ENCODE measurements at regions not wholly inside any gene's neighbourhood (a gene's known extent, or its start where the extent isn't known, plus 50 kb on each side); places are given as distances from the start of the nearest gene placed in this dataset.

DNA sequence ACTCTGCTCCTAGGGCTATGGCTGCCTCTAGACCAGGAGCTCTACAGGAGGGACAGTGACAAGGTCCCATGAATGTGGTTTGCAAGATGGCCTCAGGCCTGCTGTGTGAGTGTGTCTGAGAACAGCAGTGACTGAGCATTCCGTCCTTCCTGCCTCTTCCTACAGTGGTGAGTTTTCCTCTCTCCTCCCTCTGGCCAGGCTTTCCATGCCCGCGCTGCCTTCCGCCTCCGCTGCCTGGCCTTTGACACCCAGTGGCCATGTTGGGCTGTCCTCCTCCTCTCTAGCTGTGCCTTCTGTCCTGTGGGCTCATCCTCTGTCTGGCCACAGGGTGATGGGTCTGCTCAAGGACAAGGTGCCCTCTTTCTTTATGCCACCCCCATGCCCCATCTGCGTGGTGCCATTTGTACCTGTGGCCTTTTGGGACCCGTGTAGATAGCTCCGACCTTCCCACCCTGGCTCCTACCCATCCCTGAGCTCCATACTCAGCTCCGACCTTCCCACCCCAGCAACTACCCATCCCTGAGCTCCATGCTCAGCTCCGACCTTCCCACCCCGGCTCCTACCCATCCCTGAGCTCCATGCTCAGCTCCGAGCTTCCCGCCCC lies 970.4 kb downstream of the BRD1 start:
- no peak overlapping the region for H3K4me3 ChIP-seq (ENCODE audit: low read length)
- TF ChIP-seq, protein P1, sequence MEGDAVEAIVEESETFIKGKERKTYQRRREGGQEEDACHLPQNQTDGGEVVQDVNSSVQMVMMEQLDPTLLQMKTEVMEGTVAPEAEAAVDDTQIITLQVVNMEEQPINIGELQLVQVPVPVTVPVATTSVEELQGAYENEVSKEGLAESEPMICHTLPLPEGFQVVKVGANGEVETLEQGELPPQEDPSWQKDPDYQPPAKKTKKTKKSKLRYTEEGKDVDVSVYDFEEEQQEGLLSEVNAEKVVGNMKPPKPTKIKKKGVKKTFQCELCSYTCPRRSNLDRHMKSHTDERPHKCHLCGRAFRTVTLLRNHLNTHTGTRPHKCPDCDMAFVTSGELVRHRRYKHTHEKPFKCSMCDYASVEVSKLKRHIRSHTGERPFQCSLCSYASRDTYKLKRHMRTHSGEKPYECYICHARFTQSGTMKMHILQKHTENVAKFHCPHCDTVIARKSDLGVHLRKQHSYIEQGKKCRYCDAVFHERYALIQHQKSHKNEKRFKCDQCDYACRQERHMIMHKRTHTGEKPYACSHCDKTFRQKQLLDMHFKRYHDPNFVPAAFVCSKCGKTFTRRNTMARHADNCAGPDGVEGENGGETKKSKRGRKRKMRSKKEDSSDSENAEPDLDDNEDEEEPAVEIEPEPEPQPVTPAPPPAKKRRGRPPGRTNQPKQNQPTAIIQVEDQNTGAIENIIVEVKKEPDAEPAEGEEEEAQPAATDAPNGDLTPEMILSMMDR (IDR thresholded peaks at IDR 0.05; ENCODE audit: insufficient read depth, low read depth, low read length, missing control alignments): no peak
- no peak for DNase-seq (ENCODE audit: low read depth)

DNA sequence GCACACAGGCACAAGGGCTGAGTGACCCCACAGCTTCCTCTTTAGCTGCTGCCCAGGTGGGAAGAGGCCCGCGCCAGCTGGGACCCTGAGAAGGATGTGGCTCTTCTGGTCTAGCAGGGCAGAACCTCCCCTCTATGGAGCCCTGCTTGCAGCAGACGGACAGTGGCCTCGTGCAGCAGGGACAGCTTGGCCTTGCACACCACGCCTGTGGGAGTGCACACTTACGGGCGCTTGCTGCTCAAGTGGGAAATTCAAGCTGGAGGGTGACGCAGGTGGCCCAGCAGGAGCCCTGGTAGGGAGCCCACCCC lies 971.4 kb downstream of the BRD1 start:
- DNase-seq (ENCODE audit: low read depth): no peak
- TF ChIP-seq, protein P1 (IDR thresholded peaks at IDR 0.05; ENCODE audit: insufficient read depth, low read depth, low read length, missing control alignments): no peak
- H3K4me3 ChIP-seq (ENCODE audit: low read length): no peak overlapping the region

DNA sequence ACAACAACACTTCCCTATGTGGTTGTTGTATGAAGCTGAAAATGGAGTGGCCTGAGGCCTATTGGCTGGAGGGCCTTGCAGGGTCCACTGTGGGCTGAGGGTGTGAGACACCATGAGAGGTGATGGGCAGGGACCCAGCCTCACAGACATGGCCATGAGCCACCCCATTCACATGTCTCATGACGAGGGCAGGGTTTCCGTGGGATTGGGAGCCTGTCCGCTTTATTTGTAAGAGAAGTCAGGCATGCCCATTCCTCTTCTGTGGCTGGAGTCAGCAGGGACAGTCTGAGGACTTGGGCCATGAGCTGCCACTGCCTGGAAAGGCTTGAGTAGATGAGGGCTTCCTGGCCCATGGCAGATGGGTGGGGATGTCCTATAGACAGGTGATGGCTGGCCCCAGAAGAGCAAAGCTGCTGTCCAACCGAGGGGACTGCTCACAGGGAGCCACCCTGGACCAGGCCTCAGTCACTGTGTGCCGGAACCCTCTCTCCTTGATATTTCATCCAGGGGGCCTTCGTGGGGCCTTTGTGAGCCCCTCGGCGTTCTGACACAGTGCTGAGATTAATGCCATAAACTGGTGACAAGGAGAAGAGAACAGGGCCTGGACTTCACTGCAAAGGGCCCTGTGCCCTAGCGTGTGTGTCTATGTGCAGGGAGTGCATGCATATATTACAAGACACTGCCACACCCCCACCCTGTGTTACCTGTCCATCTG lies 971.9 kb downstream of the BRD1 start:
- no peak for DNase-seq (ENCODE audit: low read depth)
- TF ChIP-seq, protein P1 (IDR thresholded peaks at IDR 0.05; ENCODE audit: insufficient read depth, low read depth, low read length, missing control alignments): no peak
- no peak overlapping the region for H3K4me3 ChIP-seq (ENCODE audit: low read length)

DNA sequence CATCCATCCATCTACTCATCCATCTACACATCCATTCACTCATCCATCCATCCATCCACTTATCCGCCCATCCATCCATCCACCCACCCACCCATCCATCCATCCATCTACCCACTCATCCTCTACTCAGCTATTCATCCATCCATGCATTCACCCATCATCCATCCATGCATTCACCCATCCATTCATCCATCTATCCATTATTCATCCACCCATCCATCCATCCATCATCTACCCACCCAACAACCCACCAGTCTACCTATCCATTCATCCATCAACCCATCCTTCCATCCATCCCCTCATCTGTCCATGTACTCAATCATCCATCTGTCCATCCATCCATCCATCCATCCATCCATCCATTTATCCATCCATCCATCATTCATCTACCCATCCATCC lies 972.7 kb downstream of the BRD1 start:
- TF ChIP-seq, protein P1 (IDR thresholded peaks at IDR 0.05; ENCODE audit: insufficient read depth, low read depth, low read length, missing control alignments): no peak
- no peak overlapping the region for H3K4me3 ChIP-seq (ENCODE audit: low read length)
- no peak for DNase-seq (ENCODE audit: low read depth)

DNA sequence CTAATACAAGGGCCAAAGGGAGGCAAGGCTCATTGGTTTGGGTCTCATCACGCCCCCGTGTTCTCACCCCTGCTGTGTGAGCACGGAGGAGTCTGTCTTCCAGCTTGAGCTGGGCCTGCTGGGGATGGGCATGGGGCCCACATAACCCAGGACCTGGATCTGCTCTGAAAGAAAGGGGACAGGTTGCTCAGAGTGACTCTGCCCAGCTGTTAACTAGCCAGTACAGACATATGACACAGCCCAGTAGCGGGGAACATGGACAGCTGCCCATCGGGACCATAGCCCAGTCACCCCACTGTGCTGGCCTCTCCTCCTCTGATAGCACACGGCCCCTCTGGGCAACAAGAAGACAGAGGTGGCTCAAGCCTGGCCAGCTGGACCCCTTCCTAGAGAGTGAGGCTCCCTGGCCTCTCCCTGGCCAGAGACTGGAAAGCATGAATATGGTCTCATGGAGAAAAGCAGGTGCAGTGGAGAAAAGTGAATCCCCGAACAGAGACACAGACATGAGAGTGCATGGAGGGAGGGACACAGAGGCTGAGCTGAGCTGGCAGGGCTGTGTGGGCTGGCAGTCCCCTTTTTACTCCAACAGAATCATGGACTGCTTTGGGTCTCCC lies 973.9 kb downstream of the BRD1 start:
- TF ChIP-seq, protein P1 (IDR thresholded peaks at IDR 0.05; ENCODE audit: insufficient read depth, low read depth, low read length, missing control alignments): no peak
- no peak overlapping the region for H3K4me3 ChIP-seq (ENCODE audit: low read length)
- DNase-seq (ENCODE audit: low read depth): no peak

DNA sequence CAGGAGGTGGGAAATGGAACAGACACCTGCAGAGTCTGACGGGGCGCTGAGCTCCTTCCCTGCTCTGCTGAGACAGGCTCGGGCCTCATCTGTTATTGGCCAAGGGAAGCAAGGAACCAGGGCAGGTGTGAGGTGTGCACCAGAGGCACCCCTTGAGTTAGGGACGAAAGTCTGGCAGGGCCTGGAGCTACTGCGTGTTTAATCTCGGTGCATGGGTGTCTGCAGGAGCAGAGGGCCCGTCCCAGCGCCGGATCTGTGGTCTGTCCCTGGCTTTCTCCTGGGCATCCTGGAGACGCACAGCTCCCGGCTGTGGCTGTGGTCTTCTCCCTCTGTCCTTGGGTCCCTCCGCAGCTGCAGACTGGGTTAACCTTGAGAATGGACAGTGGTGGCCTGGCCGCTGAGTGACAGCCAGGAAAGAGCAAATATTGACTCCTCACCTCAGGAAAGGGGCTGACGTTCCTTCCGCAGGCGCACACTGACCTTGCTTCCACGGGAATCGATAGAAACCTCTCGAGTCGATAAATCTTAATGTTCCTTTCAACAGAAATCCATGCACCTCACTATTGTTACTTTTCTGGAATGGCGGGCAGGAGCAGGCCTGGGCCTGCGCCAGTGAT lies 975.6 kb downstream of the BRD1 start:
- TF ChIP-seq, protein P1 (IDR thresholded peaks at IDR 0.05; ENCODE audit: insufficient read depth, low read depth, low read length, missing control alignments): no peak
- no peak overlapping the region for H3K4me3 ChIP-seq (ENCODE audit: low read length)
- DNase-seq (ENCODE audit: low read depth): no peak

Measured in epithelial cell of esophagus (primary cell).